GM12872 (cell line): ENCODE measurements at regions not wholly inside any gene's neighbourhood (a gene's known extent, or its start where the extent isn't known, plus 50 kb on each side); places are given as distances from the start of the nearest gene placed in this dataset.

ENCODE experiments used
- CTCF ChIP-seq: IDR thresholded peaks from 3 replicates; pipeline ENCODE4 v1.5.1; 2011; ENCODE audit warnings: low read depth, mild to moderate bottlenecking, low read length, moderate library complexity; ENCODE audit not compliant: insufficient read depth

GRCh38 chr7:28270536-28270935, 89.9 kb upstream of the JAZF1 start:
- no peak for TF ChIP-seq CTCF

GRCh38 chr7:28272461-28272877, 91.9 kb upstream of the JAZF1 start:
- TF ChIP-seq CTCF = peak; percentile 28; the same call in 2 of the 3 replicates

GRCh38 chr7:28276298-28276697, 95.7 kb upstream of the JAZF1 start:
- TF ChIP-seq CTCF = no peak

- no peak for TF ChIP-seq CTCF
Measured at GRCh38 chr7:28277364-28277763, 96.8 kb upstream of the JAZF1 start.

- TF ChIP-seq CTCF = no peak
Measured at GRCh38 chr7:28277958-28278357, 97.4 kb upstream of the JAZF1 start.

- TF ChIP-seq CTCF = no peak
Measured at GRCh38 chr7:28280516-28280915, 99.9 kb upstream of the JAZF1 start.

- no peak for TF ChIP-seq CTCF
Measured at GRCh38 chr7:28290496-28290895, 109.9 kb upstream of the JAZF1 start.

GRCh38 chr7:28291559-28291958, 111.0 kb upstream of the JAZF1 start:
- TF ChIP-seq CTCF = no peak
